GM21447 (cell line): ENCODE measurements at regions not wholly inside any gene's neighbourhood (a gene's known extent, or its start where the extent isn't known, plus 50 kb on each side); places are given as distances from the start of the nearest gene placed in this dataset.
A peak's percentile ranks its signal among the peaks of the same experiment; 100 is the strongest.

Experiments used
- ATAC-seq: cut with Tn5 transposase; IDR thresholded peaks from one replicate; pipeline ENCODE4 v1.9.1; 2021; ENCODE audit not compliant: unreplicated experiment

DNA sequence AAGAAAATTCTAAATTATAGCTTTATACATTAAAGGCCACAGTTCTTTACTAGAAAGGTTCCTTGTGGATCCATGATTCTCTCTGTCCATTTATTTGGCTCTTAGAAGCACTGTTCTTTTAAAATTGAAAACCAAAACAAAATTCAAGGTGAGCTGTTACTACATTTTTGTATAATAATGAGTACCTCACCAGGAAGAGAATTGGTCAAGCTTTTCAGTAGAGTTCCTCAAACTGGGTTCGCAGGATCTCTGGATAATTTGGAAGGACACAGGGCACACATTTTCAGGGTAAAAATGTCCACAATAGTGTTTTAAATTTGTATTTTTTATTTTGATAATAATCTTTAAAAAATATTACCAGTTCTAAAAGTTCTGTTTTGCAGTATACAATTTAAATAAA, 93.0 kb downstream of the PPP1R3A start:
- no peak for ATAC-seq

DNA sequence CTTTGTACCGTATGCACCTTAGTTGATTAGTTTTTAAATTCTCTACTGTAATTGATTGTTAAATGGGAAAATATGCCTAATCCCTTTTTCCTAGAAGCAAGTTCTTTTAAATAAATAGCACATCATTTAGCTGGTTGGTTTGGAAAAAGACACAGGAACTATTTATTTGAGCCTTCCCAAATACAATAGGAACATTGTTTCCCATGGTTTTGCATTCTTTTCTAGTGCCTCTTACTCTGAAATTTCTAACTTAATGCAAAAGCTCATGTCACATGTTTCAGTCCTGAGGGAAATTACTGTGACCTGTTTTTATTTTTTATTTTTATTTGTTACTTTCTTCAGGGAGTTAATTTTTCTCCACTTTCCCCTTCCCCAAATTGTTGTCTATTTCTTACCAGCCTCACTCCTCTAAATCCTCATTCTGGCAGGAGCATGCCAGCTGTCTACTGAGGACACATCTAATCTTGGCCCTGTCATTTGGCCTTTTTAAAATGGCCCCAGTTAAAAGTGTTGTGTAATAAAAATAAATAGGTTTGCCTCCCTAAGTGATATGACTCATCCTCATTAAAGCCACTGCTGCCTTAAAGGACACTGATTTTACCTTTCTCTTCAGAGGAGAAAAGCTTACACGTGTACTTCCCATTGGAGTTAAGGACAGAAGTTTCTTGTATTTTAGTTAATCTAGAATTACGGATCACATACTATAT, 94.5 kb downstream of the PPP1R3A start:
- ATAC-seq: no peak

DNA sequence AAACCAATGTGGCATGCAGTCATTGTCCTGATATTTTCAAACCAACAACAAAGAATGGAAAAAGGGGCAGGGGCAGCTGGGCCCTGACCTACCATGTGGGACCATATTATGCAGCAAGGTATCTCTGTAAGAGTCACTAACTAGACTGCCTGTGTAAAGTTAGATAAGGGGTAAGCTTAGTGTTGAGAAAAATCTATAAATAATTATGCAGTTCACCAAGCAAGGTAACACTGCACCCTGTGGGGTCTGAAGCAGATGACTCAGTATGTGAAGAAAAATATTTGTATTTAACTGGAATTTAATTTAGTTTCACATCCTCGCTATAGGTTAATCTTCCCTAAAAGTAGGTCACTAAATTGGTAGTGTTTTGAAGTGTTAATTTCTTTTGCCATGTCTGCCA, 99.3 kb downstream of the PPP1R3A start:
- no peak for ATAC-seq

DNA sequence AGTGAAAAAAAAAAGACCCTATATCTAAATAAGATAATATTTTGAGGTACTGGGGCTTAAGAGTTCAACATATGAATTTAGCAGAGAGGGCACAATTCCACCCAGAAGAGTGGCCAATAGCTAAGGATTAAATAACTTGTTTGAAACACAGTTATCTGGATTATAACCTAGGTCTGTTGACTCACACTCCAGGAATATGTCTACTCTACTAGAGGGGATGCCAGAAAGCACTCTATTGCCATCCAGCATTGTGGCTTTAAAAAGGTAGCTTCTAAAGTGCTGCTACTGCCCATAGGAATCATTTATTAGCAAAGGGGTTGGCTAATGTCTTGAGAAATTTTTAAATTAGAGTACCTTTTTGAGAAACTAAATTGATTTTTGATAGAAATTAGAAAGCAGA, 102.2 kb downstream of the PPP1R3A start:
- ATAC-seq: no peak

DNA sequence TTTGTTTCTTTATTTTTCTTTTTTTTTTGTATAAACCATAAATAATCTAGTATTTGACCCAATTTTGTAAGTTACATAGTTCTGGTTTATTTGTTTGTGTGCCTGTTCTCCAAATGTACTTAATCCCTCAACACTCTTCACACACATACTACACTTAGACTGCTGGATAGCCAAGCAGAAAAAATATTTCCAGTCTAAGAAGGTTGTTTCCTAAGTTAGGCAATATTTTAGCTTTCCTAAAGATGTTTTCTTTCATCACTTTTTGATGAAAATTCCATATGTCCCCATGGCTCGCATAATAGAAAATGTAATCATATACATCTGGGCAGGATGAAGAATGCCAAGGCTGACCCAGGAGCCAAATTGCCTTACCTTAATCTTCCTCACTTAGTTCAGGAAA, 105.3 kb downstream of the PPP1R3A start:
- no peak for ATAC-seq

DNA sequence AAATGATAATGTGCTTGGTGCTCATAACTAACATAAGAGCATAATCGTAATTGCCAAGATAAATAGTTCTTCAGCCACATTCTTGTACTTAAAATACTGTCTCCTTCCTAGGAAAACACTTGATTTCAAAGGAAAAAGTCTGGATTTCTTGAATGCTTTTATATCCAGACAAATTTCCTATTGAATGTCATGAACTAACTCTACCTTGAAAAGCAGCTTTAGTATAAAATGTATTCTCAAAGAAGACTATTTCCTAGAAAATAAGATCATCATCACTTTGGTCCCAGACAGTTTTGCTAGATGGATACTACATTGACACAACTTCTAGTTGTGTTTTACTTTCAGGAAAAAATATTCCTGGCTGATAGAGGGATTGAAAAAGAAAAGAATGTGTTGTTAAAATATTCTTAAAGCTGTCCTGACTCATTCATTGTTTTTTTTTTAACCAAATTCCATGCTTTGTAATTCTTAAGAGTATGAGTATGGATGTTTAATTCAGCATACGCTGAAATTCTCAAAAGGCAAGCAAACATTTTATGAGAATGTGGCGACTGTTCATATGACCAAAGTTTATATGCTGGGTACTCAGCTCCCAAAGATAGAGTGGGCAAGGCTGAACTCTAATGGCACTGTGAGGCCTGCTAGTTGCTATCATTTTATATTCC, 106.1 kb downstream of the PPP1R3A start:
- ATAC-seq: no peak

DNA sequence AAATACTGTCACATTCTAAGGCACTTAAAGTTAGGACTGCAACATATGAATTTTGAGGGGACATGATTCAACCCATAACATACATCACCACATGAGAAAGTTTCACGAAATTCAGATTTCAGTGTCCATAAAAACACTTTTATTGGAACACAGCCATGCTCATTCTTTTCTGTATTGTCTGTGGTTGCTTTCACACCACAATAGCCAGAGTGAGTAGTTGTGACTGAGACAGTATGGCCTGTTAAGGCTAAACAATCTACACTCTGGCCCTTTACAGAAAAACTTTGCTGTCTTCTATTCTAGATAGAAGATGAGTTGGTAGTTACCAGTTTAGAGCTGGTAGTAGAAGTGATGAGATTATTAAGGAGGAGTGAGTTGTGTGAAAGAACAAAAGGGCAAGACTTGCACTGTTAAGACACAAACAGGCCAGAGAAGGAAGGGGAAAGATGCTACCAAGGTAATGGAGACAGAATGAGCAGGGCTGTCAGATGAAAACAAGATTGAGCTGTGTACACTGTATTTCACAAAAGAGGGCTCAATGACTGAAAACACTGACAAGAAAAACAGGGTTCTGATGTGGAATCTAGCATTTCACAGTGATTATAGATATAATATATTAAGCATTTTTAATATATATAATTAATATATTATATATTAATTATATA, 108.6 kb downstream of the PPP1R3A start:
- no peak for ATAC-seq

DNA sequence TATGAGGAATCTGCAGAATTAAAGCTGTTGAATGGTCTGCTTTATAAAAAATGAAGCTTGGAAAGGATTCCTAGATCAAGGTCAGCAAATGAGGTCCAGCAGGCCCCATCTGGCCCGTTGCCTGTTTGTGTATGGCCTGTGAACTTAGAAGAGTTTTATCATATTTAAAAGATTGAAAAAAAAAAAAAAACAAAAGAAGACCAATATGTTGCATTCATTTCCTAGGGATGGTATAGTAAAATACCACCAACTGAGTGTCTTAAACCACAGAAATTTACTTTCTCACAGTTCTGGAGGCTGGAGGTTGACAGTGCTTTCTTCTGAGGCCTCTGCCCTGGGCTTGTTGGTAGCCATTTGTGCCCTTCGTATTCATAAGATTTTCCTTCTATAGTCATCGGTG, 109.2 kb downstream of the PPP1R3A start:
- ATAC-seq: no peak

DNA sequence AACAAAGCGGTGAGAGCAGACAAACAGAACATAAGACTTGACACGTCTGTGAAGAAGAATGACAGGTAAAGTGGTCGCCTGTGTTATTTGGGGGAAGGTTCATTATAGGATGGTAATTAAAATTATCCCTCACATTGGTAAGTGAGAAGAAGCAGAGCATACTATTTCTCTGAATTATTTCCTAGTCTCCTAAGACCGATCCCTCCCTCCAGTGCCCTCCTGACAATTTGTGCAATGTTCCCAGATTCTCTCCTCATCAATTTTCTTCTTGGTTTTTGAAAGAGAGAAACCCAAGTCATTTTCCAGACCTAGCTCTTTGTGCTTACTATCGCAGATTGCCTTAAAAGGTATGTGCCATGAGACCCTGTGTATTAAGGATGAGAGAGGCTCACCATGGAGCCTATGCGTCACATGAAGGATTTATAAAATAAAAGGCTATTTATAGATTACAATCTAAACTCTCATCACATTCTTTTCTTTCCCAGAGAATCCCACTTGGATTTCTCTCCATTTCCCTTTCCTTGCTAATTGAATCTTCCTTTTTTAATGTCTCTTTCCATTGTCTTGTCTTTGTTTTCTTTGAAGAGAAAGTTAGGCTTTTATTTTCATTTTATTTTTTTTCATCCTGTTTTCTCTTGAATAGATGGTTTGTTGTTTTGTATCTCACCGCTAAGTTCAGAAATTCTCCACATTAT, 112.0 kb downstream of the PPP1R3A start:
- ATAC-seq: no peak

DNA sequence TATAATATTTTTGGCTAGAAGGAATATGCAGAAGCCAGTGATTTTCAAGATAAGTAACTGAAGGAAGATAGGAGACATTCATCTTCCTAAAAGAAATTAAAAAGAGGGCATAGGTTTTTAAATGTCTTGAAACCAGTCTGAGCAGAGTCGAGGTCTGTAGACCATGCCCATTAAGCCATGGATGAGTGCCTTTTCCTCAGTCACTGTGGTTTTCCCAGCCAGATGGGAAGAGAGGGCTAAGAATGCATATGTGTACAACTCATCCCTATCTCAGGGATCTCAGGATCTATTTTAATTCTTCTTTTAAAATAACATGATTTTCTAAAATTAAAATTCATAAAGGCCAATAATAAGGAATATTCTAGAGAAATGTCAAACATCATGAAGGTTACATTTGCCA, 112.8 kb downstream of the PPP1R3A start:
- no peak for ATAC-seq

DNA sequence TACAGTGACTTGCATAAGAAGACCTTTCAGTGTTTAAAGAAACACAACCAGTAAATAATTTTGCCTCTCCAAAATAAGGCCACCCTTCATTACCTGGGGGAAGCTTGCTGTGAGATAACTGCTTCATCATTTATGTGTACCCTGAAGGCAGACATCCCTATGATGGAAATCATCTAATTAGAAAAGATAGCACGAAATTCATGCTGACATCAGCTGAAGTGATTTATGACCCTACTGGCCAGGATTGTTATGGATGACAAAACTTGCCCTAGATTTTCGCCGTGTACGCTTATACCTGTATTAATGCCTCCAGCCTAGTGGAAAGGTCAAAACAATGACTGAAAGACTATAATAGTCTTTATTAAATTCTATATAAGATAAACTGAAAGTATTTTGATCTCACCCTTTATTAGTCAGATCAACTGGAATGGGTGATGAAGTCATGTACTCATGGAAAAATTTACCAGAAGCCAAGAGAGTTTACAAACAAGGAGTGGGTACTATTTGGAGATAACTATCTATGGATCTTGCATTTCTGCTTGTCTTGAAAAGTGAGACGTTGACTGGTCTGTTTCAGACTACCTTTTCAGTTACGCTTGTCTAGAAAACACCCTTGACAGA, 114.2 kb downstream of the PPP1R3A start:
- no peak for ATAC-seq

DNA sequence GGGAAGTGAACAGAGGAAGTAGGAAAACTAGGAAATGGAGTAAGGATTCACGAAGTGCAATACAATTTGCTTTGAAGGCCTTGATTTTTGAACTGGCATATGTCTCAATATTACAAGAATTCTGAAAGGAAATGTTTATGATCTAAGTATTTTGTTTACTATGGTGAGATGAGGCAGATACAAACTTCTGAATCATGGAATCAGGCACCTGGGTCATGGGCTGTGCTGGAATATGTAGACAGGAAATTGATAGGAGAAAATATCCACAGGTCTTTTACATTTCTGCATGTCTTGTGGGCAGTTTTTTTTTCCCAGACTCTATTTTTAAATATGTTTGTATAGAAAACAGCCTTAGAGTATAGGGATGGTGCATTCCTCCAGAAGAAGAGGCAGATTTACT, 117.1 kb downstream of the PPP1R3A start:
- no peak for ATAC-seq

DNA sequence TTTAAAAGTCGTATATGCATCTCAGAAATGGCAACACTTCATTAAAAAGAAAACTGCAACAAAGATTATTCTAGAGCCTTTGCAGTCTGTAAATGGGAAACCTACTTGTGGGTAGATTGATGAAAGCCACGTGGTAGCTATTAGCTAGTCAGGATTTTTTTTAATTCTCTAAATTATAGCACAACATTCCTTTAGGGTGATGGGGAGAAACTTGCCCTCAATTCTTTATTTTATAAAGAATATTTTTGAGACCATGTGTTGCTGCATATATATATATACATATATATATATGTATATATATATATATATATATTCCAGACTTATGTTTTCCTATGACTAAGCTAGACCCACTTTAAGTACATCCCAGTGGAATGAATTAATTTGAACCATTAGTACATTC, 118.0 kb downstream of the PPP1R3A start:
- ATAC-seq: no peak

DNA sequence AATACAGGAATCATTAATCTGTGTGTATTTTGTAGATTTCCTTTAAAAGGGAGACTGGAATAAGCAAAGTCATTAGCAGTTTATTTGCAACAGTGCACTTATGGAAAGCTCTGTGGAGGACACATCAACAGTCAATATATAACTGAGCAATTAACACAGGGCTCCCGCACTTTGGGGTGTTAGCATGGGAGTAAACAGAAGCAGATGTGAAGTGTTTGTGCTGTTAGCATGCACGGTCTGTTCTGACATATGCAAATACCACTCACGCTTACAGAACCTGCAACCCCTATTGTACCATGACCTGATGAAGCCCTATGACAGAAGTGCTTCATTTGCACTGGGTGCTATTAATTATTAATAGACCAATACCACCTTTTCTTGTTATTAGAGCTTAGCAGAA, 118.9 kb downstream of the PPP1R3A start:
- ATAC-seq: peak; percentile 96

DNA sequence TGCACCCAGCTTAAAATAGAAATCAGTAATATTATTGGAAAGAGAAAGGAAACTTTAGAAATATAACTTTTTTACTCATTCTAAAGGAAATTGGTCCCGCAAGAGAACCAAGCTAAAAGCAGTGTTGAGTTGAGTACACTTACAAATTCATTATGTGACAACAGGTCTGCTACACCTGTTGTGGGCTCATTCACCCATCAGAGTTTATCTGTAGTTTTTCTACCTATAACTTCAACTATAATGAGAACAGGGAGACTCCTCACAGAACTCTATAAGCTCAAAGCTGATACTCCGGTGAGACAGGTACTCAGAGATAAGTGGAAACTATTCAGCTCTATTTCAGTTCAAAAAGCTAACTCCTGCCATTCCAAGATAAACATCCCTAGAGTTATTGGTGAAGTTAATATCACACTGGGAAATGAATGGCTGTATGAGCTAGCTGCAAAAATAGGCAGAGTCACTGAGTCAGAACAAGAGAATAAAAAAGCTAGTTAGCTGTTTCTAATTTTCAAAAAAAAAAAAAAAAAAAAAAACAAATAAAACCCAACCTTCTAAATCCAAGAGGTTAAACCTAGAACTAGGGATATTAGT, 121.3 kb downstream of the PPP1R3A start:
- ATAC-seq: no peak

DNA sequence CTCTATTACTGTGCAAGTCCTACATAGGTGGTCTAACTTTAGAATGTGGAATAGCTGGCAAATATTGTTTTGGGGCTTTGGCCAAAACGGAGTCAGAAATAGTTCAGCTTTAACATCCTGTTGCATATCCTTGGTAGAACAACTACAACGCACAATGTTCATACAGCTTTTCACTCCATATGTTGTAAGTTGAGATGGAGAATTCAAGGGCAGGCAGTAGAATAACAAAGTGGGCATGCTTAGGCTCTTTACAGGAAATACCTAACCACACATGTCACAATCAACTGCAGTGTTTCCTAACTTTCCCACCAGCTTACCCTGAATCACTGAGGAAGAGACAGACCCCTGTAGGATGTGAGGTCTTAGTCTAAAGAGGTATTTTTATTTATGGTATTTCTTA, 122.3 kb downstream of the PPP1R3A start:
- ATAC-seq: no peak

DNA sequence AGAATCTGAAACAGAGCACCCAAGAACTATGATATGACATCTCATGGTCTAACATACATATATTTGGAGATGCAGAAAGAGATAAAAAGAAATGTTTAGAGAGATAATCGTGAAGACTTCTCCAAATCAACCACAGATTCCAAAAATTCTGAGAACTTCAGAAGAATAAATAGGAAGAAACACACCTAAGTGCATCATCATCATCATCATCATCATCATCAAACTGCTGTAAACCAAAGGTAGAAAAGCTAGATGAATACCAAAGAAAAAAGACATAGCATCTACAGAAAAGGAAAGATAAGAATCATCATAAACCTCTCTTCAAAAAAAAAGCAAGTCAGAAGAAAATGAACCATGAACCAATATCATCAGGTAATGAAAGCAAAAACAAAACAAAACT, 124.2 kb downstream of the PPP1R3A start:
- no peak for ATAC-seq

DNA sequence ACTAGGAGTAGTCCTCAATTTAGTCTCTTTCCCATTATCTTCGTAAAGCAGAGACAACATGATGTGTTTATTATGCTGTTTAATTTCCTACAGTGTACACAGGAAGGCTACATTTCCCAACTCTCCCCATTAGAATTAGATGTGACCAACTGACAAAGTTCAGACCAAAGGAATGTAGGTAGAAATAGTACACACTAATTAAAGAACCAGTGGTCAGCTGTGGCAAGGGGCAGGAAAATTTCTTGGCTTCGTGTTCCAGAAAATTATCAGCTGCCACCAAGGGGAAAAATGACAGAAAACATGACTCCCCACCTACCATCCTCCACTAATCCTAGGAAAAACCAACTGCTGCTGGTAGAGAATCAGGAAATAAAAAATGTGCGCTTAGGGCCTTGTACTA, 125.6 kb downstream of the PPP1R3A start:
- no peak for ATAC-seq

DNA sequence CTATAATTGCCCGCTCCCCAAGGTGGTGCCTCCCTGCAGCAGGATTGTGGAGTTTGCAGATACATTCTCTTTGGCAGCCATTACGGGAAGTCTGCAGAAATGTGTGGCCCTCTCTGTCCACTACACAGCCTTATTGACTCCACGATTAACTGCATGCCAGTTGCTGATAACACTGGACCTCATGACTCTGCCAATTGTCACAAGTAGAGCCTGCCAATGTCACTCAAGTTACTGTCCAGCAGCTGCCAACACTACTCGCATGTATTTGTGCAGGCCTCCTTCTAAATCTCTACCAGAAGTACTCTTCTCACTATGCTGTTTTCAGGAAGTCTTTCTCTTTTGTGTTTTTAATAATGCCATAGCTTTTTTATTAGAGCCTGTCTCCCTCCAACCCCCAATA, 128.8 kb downstream of the PPP1R3A start:
- no peak for ATAC-seq

DNA sequence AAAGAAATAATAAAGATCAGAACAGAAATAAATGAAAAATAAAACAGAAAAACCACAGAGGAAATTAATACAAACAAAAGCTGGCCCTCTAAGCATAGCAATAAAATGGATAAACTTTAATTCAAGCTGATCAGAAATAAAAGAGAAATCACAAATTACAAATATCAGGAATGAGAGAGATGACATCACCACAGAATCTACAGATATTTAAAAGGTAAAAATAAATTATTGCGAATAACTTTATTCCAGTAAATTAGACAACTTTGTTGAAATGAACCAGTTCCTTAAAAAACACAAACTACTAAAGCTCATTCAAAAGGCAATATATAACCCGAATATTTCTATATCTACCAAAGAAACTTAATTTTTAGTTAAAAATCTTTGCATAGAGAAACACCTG, 131.7 kb downstream of the PPP1R3A start:
- no peak for ATAC-seq

DNA sequence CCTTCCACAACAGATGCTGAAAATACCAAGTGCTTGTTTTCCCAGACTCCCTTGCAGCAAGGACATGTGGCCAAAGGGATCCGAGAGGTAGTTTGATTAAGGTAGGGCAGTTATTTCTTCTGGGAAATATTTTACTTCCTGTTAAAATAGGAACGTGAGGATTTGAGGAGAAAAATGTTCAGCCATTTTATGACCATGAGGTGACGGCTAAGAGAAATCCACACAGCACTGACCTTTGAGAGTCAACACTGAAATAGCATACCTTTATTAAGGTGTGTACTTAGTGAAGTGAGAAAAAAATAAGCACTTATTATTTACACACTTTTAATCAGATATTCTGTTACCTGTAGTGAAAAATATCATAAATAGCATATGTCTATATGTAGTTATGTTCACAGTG, 133.9 kb downstream of the PPP1R3A start:
- ATAC-seq: no peak
